CD14-positive monocyte (primary cell): ENCODE measurements at regions not wholly inside any gene's neighbourhood (a gene's known extent, or its start where the extent isn't known, plus 50 kb on each side); places are given as distances from the start of the nearest gene placed in this dataset.

Experiments used
- DNase-seq, 3 donors: peaks; one replicate each; pipeline ENCODE4 v3.0.0-alpha.2; 2011 to 2022
- H2AFZ ChIP-seq: 2 replicates; pipeline ENCODE4 v1.6.0; 2012; ENCODE audit warnings: mild to moderate bottlenecking, low read depth, low read length, inconsistent platforms; ENCODE audit not compliant: insufficient read depth, poor library complexity, severe bottlenecking
- H3K27ac ChIP-seq, 2 donors: 1 replicate in 1 of 2; 2 replicates in 1 of 2; pipeline ENCODE4 v1.5.1; 2012 to 2013; ENCODE audit warnings: low read length in 2 of 2, control low read depth in 1 of 2, inconsistent platforms in 1 of 2, low read depth in 1 of 2, mild to moderate bottlenecking in 1 of 2
- H3K27me3 ChIP-seq, 2 donors: one replicate each; pipeline versions ENCODE4 v1.6.0 to v1.6.1; 2011 to 2013; ENCODE audit warnings: low read length in 2 of 2; ENCODE audit not compliant: control insufficient read depth in 2 of 2, insufficient read depth in 2 of 2
- H3K36me3 ChIP-seq, 2 donors: replicated peaks in 1 of 2; 1 replicate in 1 of 2; 2 replicates in 1 of 2; pipeline versions ENCODE4 v1.5.1 to v1.6.1; 2012 to 2013; ENCODE audit warnings: low read length in 2 of 2, control low read depth in 1 of 2, inconsistent platforms in 1 of 2, mild to moderate bottlenecking in 1 of 2; ENCODE audit not compliant: insufficient read depth in 2 of 2, control insufficient read depth in 1 of 2
- H3K4me1 ChIP-seq, 2 donors: 1 replicate in 1 of 2; 2 replicates in 1 of 2; pipeline versions ENCODE4 v1.5.1 to v1.6.1; 2012 to 2013; ENCODE audit warnings: low read length in 2 of 2, control low read depth in 1 of 2, inconsistent platforms in 1 of 2, mild to moderate bottlenecking in 1 of 2, moderate library complexity in 1 of 2; ENCODE audit not compliant: insufficient read depth in 2 of 2, control insufficient read depth in 1 of 2
- H3K4me2 ChIP-seq: replicated peaks from 2 replicates; pipeline ENCODE3; 2012; ENCODE audit warnings: low read length, moderate library complexity, mild to moderate bottlenecking; ENCODE audit not compliant: poor library complexity, severe bottlenecking; ENCODE audit errors: extremely low read depth
- H3K4me3 ChIP-seq, 3 experiments: fragments of 200-600 bp in 1 of 3; sonication (generic) in 1 of 3; replicated peaks in 1 of 3; 1 replicate in 2 of 3; 2 replicates in 1 of 3; pipeline ENCODE4 v1.5.1; 2011 to 2013; ENCODE audit warnings: low read length in 3 of 3, mild to moderate bottlenecking in 3 of 3, control low read depth in 2 of 3, low read depth in 2 of 3, inconsistent platforms in 1 of 3, moderate library complexity in 1 of 3
- H3K79me2 ChIP-seq: 2 replicates; pipeline ENCODE4 v1.6.0; 2012; ENCODE audit warnings: mild to moderate bottlenecking, control low read depth, inconsistent platforms, low read length, moderate library complexity; ENCODE audit not compliant: insufficient read depth
- H3K9ac ChIP-seq: 2 replicates; pipeline ENCODE4 v1.6.0; 2017; ENCODE audit warnings: low read length, mild to moderate bottlenecking; ENCODE audit not compliant: insufficient read depth, poor library complexity, severe bottlenecking
- H3K9me3 ChIP-seq, 2 donors: replicated peaks in 1 of 2; 1 replicate in 1 of 2; 2 replicates in 1 of 2; pipeline versions ENCODE4 v1.5.1 to v1.6.1; 2012 to 2013; ENCODE audit warnings: low read length in 2 of 2, control low read depth in 1 of 2; ENCODE audit not compliant: control insufficient read depth in 1 of 2, insufficient read depth in 1 of 2
- H4K20me1 ChIP-seq: 2 replicates; pipeline ENCODE4 v1.6.0; 2012; ENCODE audit warnings: mild to moderate bottlenecking, low read length, control low read depth, moderate library complexity; ENCODE audit not compliant: insufficient read depth
- H3K27ac Mint-ChIP-seq, 7 donors: one replicate each; pipeline ENCODE4 v1.8.0; 2020; ENCODE audit warnings: mild to moderate bottlenecking in 7 of 7, mixed read lengths in 7 of 7, moderate library complexity in 6 of 7, inconsistent platforms in 2 of 7
- H3K27me3 Mint-ChIP-seq, 3 donors: one replicate each; pipeline ENCODE4 v1.8.0; 2021 to 2022; ENCODE audit warnings: low read depth in 3 of 3, mild to moderate bottlenecking in 3 of 3, mixed read lengths in 3 of 3, moderate library complexity in 3 of 3, inconsistent platforms in 1 of 3
- H3K36me3 Mint-ChIP-seq, 2 donors: one replicate each; pipeline ENCODE4 v1.8.0; 2020; ENCODE audit warnings: mixed read lengths in 2 of 2, inconsistent platforms in 1 of 2, mild to moderate bottlenecking in 1 of 2
- H3K4me1 Mint-ChIP-seq: one replicate; pipeline ENCODE4 v1.8.0; 2020; ENCODE audit warnings: mild to moderate bottlenecking, mixed read lengths
- H3K4me3 Mint-ChIP-seq, 2 donors: one replicate each; pipeline ENCODE4 v1.8.0; 2020; ENCODE audit warnings: mild to moderate bottlenecking in 2 of 2, mixed read lengths in 2 of 2, moderate library complexity in 1 of 2
- H3K9me3 Mint-ChIP-seq, 7 donors: one replicate each; pipeline ENCODE4 v1.8.0; 2020 to 2022; ENCODE audit warnings: mixed read lengths in 7 of 7, mild to moderate bottlenecking in 6 of 7, moderate library complexity in 6 of 7, inconsistent platforms in 2 of 7
- CTCF ChIP-seq: fragments of 200-600 bp; IDR thresholded peaks from one replicate; pipeline ENCODE4 v1.8.0; 2022; ENCODE audit warnings: antibody characterized with exemption, mild to moderate bottlenecking
- WGBS: methylation state at CpG from one replicate; pipeline ENCODE4 v1.1.5; 2013; ENCODE audit warnings: missing lambda C conversion rate; ENCODE audit not compliant: insufficient coverage; 5-methylcytosine and 5-hydroxymethylcytosine counted together
- intact Hi-C, 2 donors: fragments of 100-400 bp; cut with micrococcal nuclease; formaldehyde crosslinking; loops; one replicate each; pipeline versions ENCODE4 v1.15.0 to v1.15.1; 2023

- TF ChIP-seq CTCF, result no peak
- Histone ChIP-seq H3K9ac (no peak overlapping the region), H4K20me1 (no peaks in the 10 kb centered on the region), H3K27me3 (no peaks in the 10 kb centered on the region), H3K9me3 (peaks cover 0 to 3% of the 10 kb centered on the region in 2 donors), H3K36me3 (no peaks in the 10 kb centered on the region), H3K4me2 (no peak overlapping the region), H2AFZ (no peak overlapping the region), H3K4me3 (no peak overlapping the region), H3K4me1 (no peaks in the 10 kb centered on the region), H3K27ac (no peak overlapping the region), H3K79me2 (no peaks in the 10 kb centered on the region)
- Mint-ChIP-seq H3K4me3 (no peak overlapping the region), H3K27ac (no peak overlapping the region), H3K4me1 (no peaks in the 10 kb centered on the region), H3K36me3 (no peaks in the 10 kb centered on the region), H3K27me3 (peaks cover 0 to 2% (median 1%) of the 10 kb centered on the region in 3 donors), H3K9me3 (peaks cover 0 to 5% (median 0%) of the 10 kb centered on the region in 7 donors)
- no peak for DNase-seq
- no CpG with 5 or more reads among the region's 2 CpGs for WGBS
- intact Hi-C loops, result no loop called here
These were observed 888.4 kb upstream of the GJE1 start for GRCh38 chr6:141244366-141244765.

GRCh38 chr6:141242957-141243356, 889.8 kb upstream of the GJE1 start:
- no CpG with 5 or more reads among the region's 1 CpG for WGBS
- peaks cover 0 to 3% of the 10 kb centered on the region in 2 donors for H3K9me3 ChIP-seq
- no peaks in the 10 kb centered on the region for H3K79me2 ChIP-seq
- H3K4me2 ChIP-seq, result no peak overlapping the region
- no peak overlapping the region for H3K9ac ChIP-seq
- H3K4me1 ChIP-seq, result no peaks in the 10 kb centered on the region
- intact Hi-C loops, result no loop called here
- Mint-ChIP-seq H3K27me3 (peaks cover 0 to 2% (median 0%) of the 10 kb centered on the region in 3 donors), H3K9me3 (peaks cover 0 to 3% (median 0%) of the 10 kb centered on the region in 7 donors), H3K27ac (no peak overlapping the region), H3K4me1 (no peaks in the 10 kb centered on the region), H3K36me3 (no peaks in the 10 kb centered on the region), H3K4me3 (no peak overlapping the region)
- H3K4me3 ChIP-seq, result no peak overlapping the region
- H3K36me3 ChIP-seq, result no peaks in the 10 kb centered on the region
- no peak for DNase-seq
- H4K20me1 ChIP-seq, result no peaks in the 10 kb centered on the region
- no peaks in the 10 kb centered on the region for H3K27me3 ChIP-seq
- H3K27ac ChIP-seq, result no peak overlapping the region
- H2AFZ ChIP-seq, result no peak overlapping the region
- TF ChIP-seq CTCF, result no peak
